GM19193 (cell line): ENCODE measurements at regions not wholly inside any gene's neighbourhood (a gene's known extent, or its start where the extent isn't known, plus 50 kb on each side); places are given as distances from the start of the nearest gene placed in this dataset.

Experiments used
- POLR2A ChIP-seq: IDR thresholded peaks from 4 replicates; pipeline ENCODE4 v1.6.1; 2011; ENCODE audit not compliant: insufficient read depth, insufficient read length; ENCODE audit errors: extremely low read depth

DNA sequence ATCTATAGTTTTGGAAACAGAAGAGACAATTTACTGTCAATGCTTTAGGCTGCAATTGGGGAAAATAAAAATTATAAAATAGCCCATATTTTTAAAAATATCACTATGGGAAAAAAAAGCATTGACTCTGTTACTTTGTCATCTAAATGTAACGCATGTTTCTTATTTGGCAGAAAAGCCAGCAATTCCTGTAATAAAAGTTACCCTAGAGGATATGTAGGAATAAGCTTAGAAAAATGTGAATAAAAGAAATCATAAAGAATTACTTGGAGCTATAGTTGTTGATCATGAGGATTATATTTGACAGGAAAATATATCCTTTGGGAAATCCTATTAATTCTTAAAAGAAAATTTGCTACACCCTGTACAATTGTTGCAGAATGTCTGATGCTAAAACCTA lies 515.4 kb upstream of the IL12A start:
- no peak for TF ChIP-seq POLR2A

DNA sequence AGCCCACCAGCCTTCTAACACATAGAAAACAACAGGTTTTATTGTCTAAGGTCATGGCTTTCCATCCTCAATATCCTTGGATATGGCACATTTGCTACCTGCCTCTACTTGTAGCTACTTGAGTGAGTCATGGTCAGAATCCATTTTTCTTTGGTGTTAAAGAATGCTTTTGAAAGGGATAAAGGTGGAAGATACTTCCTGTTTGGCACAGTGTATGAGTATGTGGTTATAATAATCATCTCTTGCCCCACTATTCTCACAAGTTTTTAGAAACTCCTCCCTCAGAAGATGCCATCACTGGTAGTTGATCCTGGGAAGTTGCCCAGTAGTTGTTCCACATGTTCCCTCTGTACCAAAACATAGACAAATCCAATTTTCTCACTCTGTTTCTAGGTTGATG lies 508.6 kb upstream of the IL12A start:
- no peak for TF ChIP-seq POLR2A

DNA sequence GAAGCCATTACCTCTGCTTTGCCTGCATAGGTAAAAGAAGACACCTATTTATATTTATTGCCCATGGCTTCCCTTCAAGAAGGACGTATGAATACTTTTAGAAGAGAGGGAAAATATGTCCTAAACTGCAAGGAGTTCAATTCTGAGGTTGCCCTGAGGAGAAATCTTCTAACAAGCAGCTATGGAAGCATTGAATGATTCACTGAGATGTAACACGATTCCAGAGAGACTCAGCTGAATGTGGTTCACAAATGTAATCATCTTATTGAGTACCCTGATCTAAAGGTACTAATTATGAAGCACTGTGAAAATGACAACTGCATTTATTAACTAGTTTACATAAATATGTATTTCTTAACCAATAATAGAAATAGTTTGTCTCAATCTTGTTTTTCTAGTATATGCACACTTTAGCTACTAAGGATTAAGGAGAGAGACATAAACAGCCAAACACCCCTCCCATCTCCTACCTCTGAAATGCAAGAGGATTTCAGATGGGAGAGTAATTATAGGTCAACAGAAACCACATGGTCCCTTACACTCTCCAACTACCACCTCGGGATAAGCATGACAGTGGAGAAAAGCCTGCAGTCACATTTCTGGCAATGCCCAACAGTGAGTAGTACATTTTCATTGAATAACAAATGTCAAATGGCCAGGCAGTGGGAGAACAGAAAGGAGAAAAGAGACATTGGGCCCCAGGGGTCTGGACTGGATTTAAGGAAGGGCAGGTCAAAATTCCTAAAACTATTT lies 506.2 kb upstream of the IL12A start:
- TF ChIP-seq POLR2A, result no peak

DNA sequence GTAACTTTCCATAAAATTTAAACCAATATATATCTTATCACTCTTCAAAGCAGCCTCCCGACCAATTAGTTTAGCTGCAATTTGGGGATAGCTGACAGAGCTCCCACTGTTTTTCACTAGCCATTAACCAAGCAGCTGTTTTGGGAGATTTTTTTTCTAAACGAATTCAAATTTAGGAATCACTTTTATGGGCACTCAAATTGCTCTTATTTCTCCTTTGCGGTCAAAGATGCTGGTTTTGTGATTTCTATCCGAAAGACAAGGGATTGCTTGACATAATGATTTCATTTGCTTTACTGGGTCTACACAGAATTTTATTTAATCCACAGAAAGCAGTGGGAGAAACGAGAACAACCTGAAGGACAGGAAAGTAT lies 505.7 kb upstream of the IL12A start:
- TF ChIP-seq POLR2A, result no peak

DNA sequence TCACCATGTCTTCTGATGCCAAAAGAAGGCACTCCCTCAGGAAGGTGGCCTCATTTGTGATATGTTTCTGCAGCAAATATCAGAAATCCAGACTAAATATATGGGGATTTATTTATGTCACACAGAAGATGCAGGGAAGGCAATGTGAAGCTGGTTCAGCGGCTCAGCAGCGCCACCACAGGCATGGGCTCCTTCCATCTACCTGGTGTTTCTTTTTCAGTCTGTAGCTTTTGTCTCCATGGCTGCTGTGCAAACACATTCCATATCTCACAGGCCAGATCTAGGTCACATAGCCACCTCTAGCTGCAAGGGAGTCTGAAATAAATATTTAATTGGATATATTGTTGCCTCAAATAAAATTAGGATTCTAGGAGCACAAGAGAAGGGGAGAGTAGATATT lies 502.1 kb upstream of the IL12A start:
- no peak for TF ChIP-seq POLR2A

DNA sequence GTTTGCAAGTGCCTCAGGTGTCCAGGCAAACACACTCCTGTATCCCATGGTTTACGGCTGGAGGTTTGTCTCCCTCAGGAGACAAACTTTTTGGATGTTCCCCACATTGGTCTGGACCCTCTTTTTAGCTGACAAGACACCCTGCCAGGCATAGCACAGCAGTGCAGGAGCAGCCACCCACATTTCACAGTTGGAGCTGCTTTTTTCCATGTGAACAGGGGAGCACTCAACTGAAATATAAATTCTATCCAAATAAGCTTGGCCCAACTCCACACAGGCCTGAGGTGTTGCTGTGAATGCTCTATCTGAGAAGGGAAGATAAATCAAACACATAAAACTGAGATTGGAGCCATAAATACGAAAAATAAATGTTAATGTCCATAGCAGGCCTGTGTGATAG lies 501.3 kb upstream of the IL12A start:
- no peak for TF ChIP-seq POLR2A

DNA sequence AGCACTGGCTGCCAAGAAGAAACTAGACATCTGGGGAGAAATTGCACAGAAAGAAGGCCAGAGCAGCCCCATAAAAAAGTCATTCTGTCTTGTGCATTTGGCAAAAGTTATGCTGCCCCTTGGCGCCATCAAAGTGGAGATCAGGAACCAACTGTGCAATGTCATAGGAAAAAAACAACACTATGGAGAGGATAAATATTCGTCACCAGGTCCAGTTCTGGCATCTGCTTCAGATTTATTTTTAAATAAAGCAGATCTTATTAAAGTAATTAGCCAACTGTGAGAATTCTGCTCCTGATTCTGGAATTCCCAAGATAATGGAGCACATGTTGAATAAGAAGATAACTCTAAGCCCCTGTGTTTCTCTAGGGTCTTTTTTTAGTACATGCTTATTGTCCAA lies 500.0 kb upstream of the IL12A start:
- TF ChIP-seq POLR2A, result no peak

DNA sequence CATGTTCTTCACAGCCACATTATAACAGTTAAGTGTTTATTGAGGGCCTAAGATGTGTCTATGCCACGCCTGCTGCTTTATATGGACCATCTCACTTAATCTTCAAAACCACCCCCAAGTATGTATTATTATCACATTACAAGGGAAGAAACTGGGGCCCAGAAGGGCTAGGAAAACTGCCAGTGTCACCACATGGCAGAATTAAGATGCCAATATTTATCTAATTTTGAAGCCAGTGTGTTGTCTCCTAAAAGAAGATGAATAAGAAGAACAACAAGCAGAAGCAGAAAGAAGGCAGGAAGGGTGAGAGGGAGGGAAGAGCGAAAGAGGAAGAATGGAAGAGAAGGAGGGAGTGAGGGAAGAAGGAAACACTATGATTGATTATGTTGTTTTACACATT lies 491.3 kb upstream of the IL12A start:
- TF ChIP-seq POLR2A, result no peak

DNA sequence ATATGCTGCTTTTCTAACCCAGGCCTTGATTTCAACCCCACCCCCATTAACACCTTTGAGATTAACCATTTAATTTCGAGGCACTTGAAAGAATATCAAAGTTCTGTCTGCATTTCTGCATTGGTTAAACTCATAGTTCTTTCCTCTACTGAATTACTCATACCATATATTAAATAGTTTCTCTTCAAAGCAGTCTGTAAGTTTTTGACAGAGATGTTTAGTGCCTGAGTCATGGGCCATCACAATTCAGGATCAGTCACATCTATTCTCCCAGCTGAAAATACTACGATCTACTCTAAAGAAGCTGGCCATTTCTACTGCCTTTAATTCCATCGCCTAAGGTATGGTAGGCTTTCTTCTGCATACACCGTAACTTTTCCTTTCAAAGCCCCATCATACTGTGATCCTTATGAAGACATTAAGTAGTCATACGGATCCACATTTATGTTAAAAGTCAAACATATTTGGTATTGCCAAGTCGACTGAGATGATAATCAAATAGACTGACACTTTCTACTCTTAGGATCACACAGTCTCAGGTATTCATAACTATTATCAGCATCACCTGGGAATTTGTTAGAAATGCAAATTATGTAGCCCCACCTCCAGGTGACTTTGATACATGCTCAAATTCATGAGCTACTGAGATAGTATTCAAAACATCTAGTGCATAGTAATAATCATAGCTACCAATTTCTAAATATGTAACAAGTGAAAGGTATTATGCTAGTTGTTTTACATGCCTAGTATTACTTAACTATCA lies 489.4 kb upstream of the IL12A start:
- no peak for TF ChIP-seq POLR2A

DNA sequence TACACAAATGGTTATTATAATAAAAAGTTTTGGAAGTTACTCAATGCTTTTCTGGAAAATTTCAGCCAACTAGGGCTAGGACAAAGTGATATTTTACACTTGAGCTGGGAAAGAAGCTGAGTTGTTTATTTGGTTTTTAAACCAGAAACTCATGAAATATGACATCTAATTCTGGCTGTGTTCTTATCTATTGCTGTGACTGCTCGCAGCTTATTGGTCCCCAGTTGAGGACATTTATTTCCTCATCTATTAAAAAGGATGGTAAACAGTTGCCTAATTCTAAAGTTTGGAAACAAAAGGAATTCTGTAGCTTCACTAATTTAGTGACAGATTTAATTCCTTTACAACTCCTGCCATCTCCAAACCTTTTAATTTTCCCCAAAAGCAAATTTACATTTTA lies 487.6 kb upstream of the IL12A start:
- no peak for TF ChIP-seq POLR2A

DNA sequence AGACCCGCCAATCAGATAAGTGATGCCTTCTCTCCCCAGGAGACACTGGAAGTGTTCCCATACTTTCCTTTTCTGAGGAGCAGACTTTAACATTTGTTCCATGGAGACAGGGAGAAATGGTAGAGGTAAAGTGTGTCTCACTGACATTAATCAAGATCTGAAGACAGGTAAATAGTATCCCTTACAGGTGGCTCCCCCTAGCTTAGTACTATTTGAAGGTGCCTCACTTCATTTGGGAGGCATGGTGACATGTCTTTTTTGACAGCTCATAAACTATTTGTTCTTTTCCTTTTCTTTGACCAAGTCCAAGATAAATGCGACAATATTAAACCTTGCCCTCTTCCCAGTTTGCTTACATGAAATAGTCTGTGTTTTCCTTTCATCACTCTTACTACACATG lies 485.6 kb upstream of the IL12A start:
- no peak for TF ChIP-seq POLR2A

DNA sequence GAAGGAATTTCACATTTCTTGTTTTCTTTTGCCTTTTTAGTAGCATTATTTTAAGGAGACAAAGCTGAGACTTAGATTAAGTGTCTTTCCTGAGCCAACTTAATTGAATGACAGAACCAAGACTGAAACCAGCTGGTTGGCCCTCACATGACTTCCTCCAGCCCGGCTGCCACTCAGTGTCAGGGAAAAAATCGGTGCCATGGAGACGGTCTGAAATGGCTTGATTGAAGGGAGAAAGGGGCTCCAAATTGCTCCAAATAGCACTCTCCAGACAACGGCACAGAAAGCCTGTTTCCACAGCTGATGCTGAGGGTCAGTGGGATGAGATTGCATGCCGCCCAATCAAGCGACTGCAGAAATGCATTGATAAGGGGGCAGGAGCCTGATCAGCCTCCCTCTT lies 475.2 kb upstream of the IL12A start:
- TF ChIP-seq POLR2A, result no peak

DNA sequence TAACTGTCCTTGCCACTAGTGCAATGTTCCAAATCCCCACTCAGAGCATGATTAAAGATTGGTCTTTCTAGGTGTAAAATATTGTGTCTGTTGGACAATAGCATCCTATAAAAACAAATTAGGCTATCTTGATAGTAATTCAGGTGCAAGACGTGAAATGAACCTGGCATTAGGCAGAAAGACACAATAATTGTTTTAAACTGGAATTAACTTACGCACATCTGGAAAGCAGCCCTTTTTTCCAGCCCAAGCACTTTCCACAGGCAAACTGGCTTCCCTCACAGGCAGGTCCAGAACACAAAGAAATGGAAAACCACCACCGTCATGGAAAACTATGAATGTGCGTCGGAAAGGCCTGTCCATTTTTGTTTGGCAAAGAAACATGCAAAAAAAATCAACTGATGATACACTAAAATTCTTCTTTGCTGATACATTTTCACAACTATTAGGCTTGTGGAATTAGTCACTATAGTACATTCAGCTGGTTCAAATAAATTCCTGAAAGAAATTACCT lies 474.7 kb upstream of the IL12A start:
- no peak for TF ChIP-seq POLR2A

DNA sequence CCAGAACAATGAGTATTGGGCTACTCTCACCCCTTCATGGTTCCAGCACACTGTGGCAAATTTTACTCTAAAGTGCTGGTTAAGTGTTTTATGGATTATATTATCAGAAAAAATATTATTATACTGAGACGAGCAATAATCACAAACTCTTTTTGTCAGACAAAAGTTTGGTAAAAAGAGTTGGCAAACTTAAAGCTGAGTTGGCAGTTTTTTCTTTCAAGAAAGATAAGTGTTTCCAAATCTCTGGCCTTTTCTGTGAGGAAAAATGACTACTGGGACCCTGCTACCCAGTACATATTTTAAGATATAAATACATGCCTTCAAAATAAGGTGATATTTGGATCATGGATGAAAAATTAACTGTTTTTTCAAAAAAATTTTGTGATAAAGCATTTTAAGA lies 471.5 kb upstream of the IL12A start:
- TF ChIP-seq POLR2A, result no peak

DNA sequence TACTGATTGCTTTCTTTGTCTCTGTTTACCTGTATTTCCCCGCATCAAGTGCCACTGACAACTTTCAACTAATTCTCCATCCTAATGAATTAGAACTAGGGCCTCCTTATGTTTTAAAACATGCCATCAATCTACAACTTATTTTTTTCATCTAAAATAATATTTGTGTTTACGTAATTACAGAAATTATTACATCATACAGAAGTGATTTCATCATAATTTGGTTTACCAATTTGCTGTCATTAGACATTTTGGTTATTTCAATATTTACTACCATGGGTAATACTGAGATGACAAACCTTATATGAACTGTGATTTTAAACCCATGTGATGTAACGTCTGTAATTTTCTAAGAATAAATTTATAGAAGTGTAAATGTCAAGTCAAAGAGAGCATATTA lies 468.0 kb upstream of the IL12A start:
- TF ChIP-seq POLR2A, result no peak

DNA sequence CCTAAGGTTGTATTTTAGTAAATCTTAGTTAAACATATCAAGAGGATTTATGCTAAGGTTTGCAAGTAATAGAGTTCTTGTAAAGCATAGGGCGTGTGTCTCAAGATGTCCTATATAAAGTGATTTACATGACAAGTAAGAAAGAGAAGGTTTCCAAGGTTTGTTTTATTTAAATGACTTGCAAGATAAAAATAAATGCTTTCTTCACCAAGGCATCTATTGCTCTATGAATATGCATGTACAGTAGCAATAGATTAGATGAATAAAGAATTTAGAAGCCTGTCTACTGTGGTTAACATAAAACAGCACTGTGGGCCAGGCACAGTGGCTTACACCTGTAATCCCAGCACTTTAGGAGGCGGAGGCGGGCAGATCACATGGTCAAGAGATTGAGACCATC lies 466.4 kb upstream of the IL12A start:
- no peak for TF ChIP-seq POLR2A
